K562 (cell line): ENCODE measurements at regions not wholly inside any gene's neighbourhood (a gene's known extent, or its start where the extent isn't known, plus 50 kb on each side); places are given as distances from the start of the nearest gene placed in this dataset.

ENCODE experiments used
- ADNP ChIP-seq: fragments of 200-800 bp; sonication (Bioruptor generic); IDR thresholded peaks from 2 replicates; pipeline ENCODE4 v1.6.1; 2016; ENCODE audit warnings: missing genetic modification characterization, missing compliant biosample characterization
- CBFA2T3 ChIP-seq: fragments of 450-650 bp; IDR thresholded peaks from 2 replicates; pipeline ENCODE4 v1.6.1; 2017
- EHMT2 ChIP-seq: fragments of 450-650 bp; IDR thresholded peaks from 2 replicates; pipeline ENCODE4 v1.6.1; 2018; ENCODE audit warnings: antibody characterized with exemption
- MAFF ChIP-seq: IDR thresholded peaks from 2 replicates; pipeline ENCODE4 v1.6.1; 2012; ENCODE audit warnings: low read length, improper control_type of control experiment
- PTTG1 ChIP-seq: fragments of 450-650 bp; IDR thresholded peaks from 2 replicates; pipeline ENCODE4 v1.6.1; 2016; ENCODE audit warnings: low read depth, mild to moderate bottlenecking, missing genetic modification characterization, missing compliant biosample characterization
- RAD51 ChIP-seq: fragments of 450-650 bp; IDR thresholded peaks from 2 replicates; pipeline ENCODE4 v1.7.1; 2016; ENCODE audit warnings: low read depth, mild to moderate bottlenecking, borderline replicate concordance
- SMAD3 ChIP-seq: fragments of 450-650 bp; formaldehyde crosslinking; conservative IDR thresholded peaks from 2 replicates; pipeline ENCODE4 v1.4.0; 2020; ENCODE audit warnings: mild to moderate bottlenecking
- ZBTB40 ChIP-seq, 2 experiments: fragments of 450-650 bp in 1 of 2; sonication (generic) in 1 of 2; formaldehyde crosslinking in 1 of 2; IDR thresholded peaks; 2 replicates each; pipeline versions ENCODE4 v1.7.1 to v1.9.0; 2016 to 2022; ENCODE audit warnings: inconsistent platforms in 1 of 2, mild to moderate bottlenecking in 1 of 2, missing genetic modification reagents in 1 of 2
- ZC3H4 ChIP-seq: sonication (generic); formaldehyde crosslinking; IDR thresholded peaks from 2 replicates; pipeline ENCODE4 v1.9.0; 2021; ENCODE audit warnings: missing genetic modification reagents, borderline replicate concordance
- ZNF77 ChIP-seq: fragments of 250-450 bp; sonication (Bioruptor Pico); IDR thresholded peaks from 2 replicates; pipeline ENCODE4 v1.5.0; 2020

DNA sequence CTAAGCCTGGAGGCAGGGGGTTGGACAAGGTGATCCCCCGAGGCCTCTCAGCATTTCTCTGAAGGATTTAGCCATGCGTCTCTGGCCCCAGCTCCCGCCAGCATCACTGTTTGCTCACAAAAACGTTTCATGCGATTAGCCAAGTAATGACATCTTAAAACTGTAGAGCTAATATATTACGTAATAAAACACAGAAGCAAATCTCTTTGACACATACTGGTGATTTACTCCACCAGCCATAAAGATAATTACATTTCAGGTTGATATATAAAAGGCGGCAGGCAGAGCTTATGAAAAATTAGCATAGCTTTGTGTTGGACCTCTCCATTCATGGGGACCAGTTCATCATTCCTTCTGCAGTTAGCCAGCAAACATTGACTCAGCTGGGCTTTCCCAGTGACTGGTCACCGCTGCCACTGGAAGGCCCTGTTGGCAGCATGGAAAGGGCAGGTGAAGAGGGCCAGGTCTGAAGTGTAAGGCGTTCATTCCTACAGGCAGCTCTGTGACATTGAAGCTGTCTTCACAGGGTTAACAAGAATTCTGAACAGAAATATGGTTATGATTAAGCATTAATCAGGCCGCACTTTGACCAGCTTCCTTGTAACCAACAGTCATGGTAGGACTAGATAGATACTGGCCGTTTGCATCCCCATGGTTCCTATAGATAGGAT is 150.3 kb downstream of the NECTIN1 start (continued):
- TF ChIP-seq ZBTB40 (IDR thresholded peaks at IDR 0.05) = no peak
- TF ChIP-seq ZBTB40 (CRISPR knock-in tag; IDR thresholded peaks at IDR 0.05) = no peak
- no peak for TF ChIP-seq ZC3H4 (CRISPR knock-in tag)
- TF ChIP-seq PTTG1 = no peak
- no peak for TF ChIP-seq ADNP (tag)
- TF ChIP-seq MAFF = no peak
- TF ChIP-seq RAD51 = no peak
- no peak for TF ChIP-seq SMAD3 (CRISPR knock-in tag)
- TF ChIP-seq ZNF77 = no peak
- no peak for TF ChIP-seq EHMT2
- peak; percentile 25; the same call in 1 of the 2 replicates for TF ChIP-seq CBFA2T3
